ENCODE measurements at regions not wholly inside any gene's neighbourhood (a gene's known extent, or its start where the extent isn't known, plus 50 kb on each side); places are given as distances from the start of the nearest gene placed in this dataset.

- TF ChIP-seq CTCF (IDR thresholded peaks at IDR 0.05 in 4 of 5, conservative IDR thresholded peaks at IDR 0.05 in 1 of 5) (no peak), POLR2A (IDR thresholded peaks at IDR 0.05) (no peak)
Measured at GRCh38 chr4:181108237-181108636, 1135.0 kb upstream of the TENM3 start.

Measured in gastrocnemius medialis (tissue), 4 donors.